ENCODE measurements at regions not wholly inside any gene's neighbourhood (a gene's known extent, or its start where the extent isn't known, plus 50 kb on each side); places are given as distances from the start of the nearest gene placed in this dataset.

DNA sequence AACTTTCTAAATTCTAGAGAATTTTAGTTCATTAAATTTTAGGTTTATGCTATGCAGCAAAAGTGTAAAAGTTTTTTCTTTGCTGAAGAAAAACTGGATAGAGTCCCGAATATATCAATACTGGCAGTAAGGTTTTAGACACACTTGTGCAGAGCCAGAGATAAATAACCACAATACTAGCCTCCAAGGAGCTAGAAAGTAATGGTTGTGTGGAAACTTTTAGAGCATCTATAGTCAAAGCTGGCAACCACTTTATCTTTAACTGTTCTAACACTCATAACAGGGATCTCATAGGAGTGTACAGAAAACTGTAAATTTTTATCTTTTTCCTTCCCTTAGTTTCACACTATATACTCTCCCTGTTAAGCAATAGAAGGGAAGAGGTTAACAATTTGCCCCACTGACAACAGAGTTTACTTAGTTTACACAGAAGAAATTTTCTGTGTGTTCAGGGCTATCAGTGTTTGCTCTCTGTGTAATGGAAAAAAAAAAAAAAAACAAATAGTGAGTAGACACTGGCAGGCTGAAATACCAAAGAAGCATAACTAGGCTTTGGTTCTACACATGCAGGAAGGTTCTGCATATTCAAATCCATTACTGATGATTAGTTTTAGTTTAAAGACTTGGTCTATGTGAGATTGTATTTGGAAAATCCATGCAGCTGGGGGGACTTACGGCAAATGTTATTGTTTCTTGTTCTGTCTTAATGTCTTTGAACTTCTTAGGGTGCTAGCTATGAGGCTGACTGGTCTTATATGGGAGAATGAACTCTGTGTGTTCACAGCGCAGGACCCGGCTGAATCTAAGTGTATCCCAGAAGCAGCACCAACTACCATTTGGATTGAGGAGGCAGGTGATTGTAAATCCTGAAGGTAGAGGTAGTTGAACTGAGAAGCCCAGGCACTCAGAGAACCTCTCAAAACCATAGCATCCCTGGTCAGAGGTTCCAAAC is 187.6 kb downstream of the PCSK1 start:
- no peak for DNase-seq (ENCODE audit: low read depth)

DNA sequence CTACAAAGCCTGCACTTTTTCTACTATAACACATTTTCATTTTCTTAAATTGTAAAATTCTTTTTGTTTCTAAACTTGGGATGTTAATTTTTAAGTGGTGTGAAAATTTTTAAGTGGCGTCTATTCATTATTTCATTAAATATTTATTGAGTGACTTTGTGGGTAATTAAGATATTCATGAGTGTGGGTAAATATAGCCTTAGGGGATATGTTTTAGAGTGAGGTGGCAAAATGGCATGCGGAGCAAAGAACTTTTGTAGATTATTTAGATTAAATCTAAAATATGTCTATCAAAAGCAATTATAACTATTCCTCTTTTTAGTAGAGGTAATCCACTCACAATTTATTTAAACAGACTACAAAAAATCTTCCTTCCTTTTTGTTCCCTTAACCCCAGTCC is 188.4 kb downstream of the PCSK1 start:
- DNase-seq (ENCODE audit: low read depth) = no peak

DNA sequence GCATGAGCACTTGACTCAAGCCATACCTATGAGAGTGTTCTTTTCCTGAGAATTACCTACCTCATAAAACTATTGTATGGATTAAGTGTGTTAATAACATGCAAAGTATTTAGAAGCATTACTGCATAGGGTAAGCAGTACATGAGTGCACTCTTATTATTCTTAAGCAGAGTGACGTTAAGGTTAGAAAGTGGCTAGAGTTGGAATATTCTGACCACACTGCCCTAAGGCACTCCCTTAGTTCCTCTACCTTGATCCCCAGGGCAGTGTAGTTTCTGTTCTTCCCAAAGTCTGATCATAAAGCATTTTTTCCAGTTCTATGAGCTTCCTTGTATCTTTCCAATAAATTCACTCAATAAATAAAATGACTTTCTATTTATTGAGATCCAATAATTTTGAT is 189.2 kb downstream of the PCSK1 start:
- DNase-seq (ENCODE audit: low read depth) = no peak

DNA sequence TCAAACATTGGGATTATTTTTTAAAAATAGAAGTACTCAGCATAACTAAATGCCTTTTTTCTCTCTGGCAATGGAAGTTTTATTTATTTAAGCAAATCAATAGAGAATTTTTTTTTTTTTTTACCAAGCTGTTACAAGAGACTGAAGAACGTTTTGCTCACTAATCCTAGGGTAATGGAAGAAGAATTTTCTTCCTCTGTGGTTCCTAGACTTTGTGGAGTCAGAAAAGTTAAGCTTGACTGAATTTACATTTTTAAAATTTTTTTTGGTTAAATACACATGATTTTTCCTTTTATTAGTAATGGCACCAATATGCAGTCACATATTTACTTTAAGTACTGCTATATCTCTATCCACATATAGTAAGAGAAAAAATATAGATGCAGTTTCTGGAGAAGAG is 189.8 kb downstream of the PCSK1 start:
- no peak for DNase-seq (ENCODE audit: low read depth)

DNA sequence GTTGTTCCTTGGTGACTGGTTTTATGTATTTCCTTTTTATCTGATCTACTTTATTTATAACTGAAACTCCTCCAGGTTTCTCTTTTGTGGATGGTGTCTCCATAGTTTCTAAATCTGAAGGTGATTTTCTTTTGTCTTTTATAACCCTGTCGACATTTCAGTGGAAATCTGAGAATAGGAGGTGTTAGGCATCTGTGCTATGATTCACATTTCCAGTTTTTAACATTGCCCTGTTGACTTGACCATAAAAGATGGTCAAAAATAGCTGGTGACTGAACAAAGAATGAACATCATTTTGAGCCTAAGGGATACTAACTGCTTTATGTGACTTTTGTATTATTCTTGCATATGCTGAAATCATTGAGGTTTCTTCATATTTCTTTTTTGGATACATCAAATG is 190.5 kb downstream of the PCSK1 start:
- DNase-seq (ENCODE audit: low read depth) = no peak

DNA sequence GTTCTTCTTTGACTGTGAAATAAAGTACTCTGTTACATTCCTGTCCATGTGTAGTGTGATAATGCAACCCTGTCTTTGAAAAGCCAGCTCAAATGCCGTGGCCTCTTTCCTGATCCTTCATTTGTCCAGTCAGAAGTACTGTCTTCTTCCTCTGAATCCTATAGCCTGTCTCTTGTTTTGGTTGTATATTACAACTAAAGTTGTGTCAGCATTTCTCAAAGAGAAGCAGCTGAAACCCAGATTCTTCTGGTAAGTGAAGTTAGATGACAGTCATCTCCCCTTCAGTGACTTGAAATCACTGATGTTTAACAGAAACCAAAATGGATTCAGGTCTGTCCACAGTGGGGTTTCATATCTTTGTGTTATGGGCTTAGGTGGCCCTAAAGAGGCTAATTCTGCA is 196.2 kb downstream of the PCSK1 start:
- no peak for DNase-seq (ENCODE audit: low read depth)

DNA sequence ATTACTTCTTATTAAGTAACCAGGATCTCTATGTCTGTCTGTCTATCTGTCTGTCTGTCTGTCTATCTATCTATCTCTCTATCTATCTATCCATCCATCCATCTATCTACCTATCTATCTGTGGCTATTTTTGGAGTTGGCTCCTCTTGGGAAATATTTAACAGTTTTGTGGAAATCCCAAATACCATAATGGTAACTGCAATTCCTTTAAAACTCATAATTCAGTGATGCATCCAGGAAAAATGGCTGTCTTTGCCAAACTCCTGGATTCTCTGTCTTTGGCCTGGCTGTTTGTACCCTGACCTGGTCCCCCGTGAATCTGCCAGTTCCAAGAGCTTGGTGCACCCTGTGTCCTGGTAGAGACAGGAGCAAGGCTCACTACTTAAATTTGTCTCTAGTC is 197.0 kb downstream of the PCSK1 start:
- no peak for DNase-seq (ENCODE audit: low read depth)

DNA sequence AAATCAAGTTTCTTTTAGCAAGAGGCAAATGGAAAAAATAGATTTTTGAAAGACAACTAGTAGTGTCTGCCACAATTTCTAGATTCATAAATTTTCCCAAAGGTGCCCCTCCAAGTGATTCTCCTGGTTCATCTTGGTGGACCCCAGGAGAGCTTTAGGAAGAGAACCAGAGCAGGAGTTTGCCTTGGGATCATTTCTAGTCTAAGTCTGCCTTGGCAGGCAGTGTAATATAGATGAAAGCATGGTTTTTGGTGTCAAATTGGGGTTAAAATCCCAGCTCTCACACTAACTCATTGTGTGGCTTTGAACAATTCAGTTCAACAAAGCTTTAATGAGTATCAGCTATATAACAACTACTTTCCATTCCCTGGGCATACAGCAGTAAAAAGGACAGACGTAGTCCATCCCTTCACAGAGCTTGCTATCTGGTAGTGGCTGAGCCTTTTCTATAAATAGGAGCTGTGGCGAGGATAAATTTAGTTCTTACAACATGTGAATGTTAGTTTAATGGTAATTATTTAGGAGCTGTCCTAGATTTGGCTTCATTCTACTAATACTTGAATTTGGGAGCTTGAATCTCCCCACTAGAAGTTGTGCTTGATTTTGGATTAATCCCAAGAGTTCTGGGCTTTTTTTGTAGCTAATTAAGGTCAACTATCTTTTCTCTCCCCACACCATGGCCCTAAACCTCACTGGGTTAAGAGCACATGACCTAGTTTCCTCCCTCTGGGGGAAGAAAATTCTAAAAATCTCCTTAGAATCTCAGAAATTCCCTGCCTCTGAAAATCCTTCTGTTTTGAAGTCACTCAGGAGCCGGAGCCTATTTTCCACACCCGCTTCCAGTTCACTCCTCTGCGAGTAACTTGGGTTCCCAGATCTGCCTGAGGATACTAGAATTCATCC is 197.8 kb downstream of the PCSK1 start:
- DNase-seq (ENCODE audit: low read depth) = no peak

DNA sequence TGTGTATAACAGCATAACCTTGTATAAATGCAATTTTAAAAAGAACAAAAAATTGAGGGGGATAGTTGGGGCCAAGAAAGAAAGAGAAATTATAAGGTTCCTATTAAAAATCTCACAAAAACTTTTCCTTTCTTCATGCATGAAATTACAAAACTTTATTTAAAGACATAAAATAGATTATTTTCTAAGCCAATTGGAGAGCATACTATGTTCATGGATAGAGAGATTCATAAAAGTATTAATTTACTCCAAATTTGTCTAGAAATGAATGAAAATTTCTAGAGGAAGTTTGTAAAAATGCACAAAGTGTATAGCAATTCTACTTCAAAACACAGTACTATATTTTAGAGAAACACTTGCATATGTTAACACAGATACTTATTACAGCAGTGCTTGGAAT is 200.4 kb downstream of the PCSK1 start:
- no peak for DNase-seq (ENCODE audit: low read depth)

DNA sequence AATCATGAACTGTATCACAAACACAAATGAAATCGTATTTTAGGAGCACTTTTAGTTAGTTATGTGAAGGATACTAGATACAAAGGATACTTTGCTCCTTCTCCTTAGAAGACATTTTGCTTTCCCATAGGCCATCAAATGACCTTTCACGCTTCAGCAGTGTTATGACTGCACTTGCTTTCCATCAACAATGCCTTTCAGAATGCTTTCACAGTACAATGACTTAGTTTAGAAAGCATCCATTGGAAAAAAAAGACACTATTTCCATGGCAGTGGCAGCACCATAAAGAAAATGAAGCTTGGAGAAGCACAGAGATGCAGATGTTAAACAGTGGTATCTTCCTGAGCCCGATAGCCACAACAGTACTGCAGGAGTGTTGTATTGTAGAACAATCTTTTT is 203.9 kb downstream of the PCSK1 start:
- DNase-seq (ENCODE audit: low read depth) = no peak

DNA sequence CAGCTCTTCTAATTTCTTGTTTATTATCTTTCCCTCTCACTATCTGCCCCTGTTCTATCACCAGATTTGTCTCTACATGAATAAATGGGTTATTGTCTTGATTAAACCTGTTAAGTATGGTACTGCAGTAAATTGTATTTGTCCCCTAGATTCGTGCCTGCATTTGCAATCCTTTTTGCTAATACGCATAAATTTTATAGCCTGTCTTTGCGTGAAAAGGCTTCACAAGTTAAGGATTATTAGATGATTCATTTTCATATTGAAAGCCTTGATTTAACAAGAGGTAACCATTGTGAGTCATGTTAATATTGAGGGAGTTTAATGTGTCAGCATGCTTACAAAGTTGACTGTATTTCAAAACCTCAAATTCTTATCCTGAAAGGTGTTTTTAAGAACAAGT is 204.6 kb downstream of the PCSK1 start:
- DNase-seq (ENCODE audit: low read depth) = no peak

DNA sequence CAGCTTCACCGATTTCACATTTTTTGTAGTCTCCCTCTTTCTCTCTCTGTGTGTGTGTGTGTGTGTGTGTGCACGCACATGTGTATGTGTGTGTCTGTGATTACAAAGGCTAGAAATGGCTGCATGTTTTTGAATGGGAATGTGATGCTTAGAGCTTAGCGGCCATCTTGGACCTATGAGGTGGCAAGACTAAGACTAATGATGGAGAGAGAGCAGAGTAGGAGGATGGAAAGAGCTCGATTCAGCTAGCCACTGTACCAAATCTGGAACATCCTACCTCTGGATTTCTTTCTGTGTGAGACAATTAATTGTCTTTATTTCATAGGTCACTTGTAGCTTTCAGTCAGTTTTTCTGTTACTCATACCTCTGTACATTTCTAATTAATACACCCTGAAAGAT is 205.1 kb downstream of the PCSK1 start:
- no peak for DNase-seq (ENCODE audit: low read depth)

DNA sequence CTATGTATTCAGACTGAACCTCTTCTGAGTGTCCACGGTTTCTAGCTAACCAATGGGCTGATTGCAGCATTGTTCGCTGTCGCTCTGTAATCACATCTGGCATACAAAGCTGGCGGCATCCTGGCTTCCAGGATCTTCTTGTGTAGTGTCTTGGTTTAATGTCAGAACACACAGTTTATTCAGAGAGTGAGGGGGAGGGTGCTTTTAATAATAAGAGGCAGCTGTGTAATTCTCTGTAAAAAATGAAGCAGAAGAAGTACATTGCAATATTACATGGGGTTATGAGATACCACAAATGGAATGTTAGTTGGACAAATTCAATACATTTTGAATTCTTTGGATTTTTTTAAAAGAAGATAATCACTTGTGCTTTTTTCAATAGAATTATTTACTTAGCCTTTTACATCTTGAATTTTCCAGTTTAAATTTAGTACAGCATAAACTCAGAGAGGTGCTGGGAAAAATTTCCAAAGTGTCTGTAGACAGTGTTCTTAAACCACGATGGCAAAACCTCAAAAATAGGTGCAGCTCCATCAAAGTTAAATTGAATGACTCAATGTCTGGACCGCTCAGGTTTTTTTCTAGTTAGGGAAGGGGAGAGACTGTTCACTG is 206.0 kb downstream of the PCSK1 start:
- peak; percentile 95 for DNase-seq (ENCODE audit: low read depth)

DNA sequence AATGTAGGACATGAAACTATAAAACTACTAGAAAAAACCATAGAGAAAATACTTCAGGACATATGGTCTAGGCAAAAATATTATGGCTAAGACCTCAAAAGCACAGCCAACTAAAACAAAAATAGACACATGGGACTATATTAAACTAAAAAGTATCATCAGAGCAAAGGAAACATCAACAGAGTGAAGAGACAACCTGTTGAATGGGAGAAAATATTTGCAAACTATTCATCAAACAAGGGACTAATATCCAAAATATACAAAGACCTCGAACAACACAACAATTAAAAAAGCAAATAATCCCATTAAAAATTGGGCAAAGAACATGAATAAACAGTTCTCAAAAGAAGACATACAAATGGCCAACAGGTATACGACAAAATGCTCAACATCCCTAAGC is 210.9 kb downstream of the PCSK1 start:
- DNase-seq (ENCODE audit: low read depth) = no peak

DNA sequence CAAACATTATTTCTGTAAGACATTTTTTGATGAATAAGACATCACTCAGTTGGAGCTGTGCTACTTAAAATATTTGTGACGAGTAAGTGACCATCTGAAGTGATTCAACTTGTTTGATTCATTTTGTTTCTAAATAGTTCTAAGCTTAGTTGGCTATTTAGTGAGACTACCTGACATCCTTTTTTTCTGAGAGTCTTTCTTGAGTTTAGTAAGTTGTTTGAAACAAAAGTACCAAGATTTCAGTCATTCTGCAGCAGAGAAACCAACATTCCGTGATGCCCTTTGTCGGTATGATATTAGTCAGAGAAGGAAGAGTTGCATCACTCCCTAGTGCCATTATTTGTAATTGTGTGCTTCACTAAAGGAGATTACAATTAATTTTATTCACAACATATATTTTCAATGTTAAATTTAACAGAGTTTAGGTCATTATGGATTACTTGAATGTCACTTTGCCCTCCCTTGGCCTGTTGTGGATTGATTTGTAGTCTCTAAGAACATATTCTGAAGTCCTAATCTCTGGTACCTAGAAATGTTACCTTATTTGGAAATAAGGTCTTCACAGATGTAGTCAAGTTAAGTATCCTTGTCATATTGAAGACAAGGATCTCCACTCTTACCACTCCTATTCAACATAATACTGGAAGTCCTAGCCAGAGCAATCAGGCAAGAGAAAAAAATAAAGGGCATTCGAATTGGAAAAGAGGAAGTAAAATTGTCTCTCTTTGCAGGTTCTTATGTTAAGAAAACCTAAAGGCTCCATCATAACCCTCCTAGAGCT is 212.2 kb downstream of the PCSK1 start:
- DNase-seq (ENCODE audit: low read depth) = peak; percentile 73

DNA sequence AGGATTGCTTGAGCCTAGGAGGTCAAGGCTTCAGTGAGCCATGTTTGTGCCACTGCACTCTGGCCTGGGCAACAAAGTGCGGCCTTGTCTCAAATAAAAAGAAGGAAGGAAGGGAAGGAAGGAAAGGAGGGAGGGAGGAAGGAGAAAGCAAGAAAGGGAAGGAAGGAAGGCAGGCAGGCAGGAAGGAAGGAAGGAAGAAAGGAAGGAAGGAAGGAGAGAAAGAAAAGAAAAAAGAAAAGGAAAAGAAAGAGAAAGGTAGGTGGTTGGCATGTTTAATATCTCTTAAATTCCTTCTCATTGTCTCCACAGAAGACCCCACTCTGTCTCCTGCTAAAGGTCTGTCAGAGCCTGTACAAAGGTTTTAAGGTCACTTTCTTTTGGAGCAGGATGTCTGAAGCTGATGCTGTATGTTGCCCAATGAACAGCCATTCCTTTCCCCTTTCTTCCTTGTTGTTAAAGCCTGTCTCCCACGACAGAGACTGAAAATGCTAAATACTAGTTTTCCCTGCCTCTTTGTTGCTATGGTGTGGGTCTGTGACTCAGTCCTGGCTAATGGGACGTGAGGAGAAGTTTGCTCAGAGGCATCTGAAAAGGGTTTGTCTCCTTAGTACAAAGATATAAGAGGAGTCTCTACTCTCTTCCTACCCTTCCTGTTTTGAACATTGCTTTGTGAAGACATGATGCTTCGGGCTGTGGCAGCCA is 213.3 kb downstream of the PCSK1 start:
- peak; percentile 49 for DNase-seq (ENCODE audit: low read depth)

DNA sequence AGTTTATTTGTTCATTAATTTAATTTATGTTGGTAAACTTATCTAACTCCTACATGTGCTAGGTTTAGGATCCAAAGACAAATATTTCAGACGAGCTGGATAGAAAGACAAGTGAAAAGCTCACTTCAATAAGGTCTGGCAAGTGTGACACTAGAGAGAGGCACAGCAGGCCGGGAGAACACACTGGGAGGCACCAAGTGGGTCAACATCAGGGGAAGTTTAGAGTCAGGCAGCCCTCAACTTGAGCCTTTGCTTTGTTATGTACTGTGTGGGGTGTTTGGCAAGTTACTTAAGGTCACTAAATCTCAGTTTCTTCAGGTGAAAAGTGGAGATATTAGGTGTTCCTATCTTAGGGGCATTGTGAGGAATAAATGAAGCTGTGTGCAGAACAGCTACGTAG is 214.4 kb downstream of the PCSK1 start:
- no peak for DNase-seq (ENCODE audit: low read depth)

DNA sequence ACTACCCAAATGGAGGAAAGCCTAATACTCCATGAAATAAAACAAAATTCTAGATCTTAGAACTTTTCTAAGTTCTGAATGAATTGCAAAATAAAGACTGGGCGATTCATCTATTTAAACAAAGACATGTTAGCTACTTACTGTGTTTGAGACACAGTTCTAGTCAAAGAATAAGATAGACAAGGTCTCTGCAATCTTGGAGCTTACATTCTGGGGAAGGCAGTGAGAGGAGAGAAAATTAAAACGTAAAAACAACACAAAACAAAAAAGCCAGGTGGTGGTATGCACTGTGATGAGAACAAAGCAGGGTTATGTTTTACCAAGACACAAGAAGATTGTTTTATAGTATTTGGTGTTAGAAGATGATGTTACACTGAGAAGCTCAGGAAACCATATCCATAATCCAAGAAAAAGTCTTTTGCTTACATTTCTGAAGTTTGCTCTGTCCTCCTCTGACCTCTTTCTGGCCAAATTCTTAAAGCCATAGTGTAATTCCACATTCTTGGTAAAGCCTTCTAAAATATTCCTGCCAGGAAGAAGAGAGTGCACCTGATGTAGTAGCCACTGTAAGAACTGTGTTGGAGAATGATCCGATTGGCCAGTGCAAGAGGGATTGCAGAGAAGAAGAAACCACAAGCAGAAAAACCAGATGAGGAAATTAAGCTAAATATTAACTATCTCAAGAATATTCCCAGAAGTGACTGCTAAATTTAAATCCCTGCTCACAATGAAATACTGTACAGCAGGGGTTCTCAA is 218.4 kb downstream of the PCSK1 start:
- DNase-seq (ENCODE audit: low read depth) = no peak

DNA sequence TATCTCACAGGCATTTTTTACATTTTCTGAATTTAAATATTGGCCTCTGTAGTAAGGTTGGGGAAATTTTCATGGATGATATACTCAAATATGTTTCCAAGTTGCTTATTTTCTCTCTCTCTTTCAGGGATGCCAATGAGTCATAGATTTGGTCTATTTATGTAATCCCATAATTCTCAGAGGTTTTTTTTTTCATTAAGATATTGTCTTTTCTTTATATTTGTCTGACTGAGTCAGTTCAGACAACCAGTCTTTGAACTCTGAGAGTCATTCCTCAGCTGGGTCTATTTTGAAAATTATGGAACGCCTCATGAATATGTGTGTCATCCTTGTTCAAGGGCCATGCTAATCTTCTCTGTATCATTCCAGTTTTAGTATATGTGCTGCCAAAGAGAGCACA is 223.2 kb downstream of the PCSK1 start:
- DNase-seq (ENCODE audit: low read depth) = peak; percentile 77

DNA sequence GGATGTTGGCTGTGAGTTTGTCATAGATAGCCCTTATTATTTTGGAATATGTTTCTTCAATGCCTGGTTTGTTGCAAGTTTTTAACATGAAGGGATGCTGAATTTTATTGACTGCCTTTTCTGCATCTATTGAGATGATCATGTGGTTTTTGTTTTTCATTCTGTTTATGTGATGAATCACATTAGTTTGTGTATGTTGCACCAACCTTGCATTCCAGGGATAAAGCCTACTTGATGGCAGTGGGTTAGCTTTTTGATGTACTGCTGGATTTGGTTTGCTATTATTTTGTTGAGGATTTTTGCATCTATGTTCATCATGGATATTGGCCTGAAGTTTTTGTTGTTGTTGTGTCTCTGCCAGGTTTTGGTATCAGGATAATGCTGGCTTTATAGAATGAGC is 225.6 kb downstream of the PCSK1 start:
- no peak for DNase-seq (ENCODE audit: low read depth)
